Keratinocyte (primary cell): ENCODE measurements at regions not wholly inside any gene's neighbourhood (a gene's known extent, or its start where the extent isn't known, plus 50 kb on each side); places are given as distances from the start of the nearest gene placed in this dataset.

Source experiments
- DNase-seq: peaks from one replicate; pipeline ENCODE4 v3.0.0-alpha.2; 2011; ENCODE audit warnings: low read depth, missing footprints, low spot score
- FAIRE-seq: peaks from 2 replicates; lab custom pipeline; 2011; peaks lifted over from hg19 to GRCh38; lab: Jason Lieb, UNC
- H2AFZ ChIP-seq: 2 replicates; pipeline ENCODE4 v1.6.0; 2012; ENCODE audit warnings: low read length, control low read depth, inconsistent platforms; ENCODE audit not compliant: control insufficient read depth
- H3K27ac ChIP-seq: 2 replicates; pipeline ENCODE4 v1.5.1; 2011; ENCODE audit warnings: low read length; ENCODE audit not compliant: control insufficient read depth, insufficient read depth
- H3K27me3 ChIP-seq: 3 replicates; pipeline ENCODE4 v1.6.0; 2011; ENCODE audit warnings: low read length; ENCODE audit not compliant: control insufficient read depth, insufficient read depth; ENCODE audit errors: extremely low read depth
- H3K36me3 ChIP-seq, 2 experiments: 2 replicates in 1 of 2; 3 replicates in 1 of 2; pipeline ENCODE4 v1.5.1; 2011; ENCODE audit warnings: low read length in 2 of 2, mild to moderate bottlenecking in 1 of 2; ENCODE audit not compliant: control insufficient read depth in 2 of 2, insufficient read depth in 2 of 2; ENCODE audit errors: extremely low read depth in 1 of 2
- H3K4me1 ChIP-seq: 3 replicates; pipeline ENCODE4 v1.5.1; 2011; ENCODE audit warnings: low read length; ENCODE audit not compliant: control insufficient read depth, insufficient read depth; ENCODE audit errors: extremely low read depth
- H3K4me2 ChIP-seq: 3 replicates; pipeline ENCODE4 v1.6.0; 2011; ENCODE audit warnings: low read depth, low read length; ENCODE audit not compliant: control insufficient read depth, insufficient read depth; ENCODE audit errors: extremely low read depth
- H3K4me3 ChIP-seq, 3 experiments: fragments of 200-600 bp in 1 of 3; sonication (generic) in 1 of 3; 2 replicates in 2 of 3; 3 replicates in 1 of 3; pipeline ENCODE4 v1.5.1; 2011 to 2016; ENCODE audit warnings: low read length in 3 of 3, mild to moderate bottlenecking in 3 of 3, control low read depth in 2 of 3, inconsistent platforms in 1 of 3, low read depth in 1 of 3, mixed read lengths in 1 of 3, mixed run types in 1 of 3, moderate library complexity in 1 of 3; ENCODE audit not compliant: control insufficient read depth in 2 of 3, insufficient read depth in 2 of 3; ENCODE audit errors: extremely low read depth in 1 of 3
- H3K79me2 ChIP-seq: 2 replicates; pipeline ENCODE4 v1.6.0; 2012; ENCODE audit warnings: low read length; ENCODE audit not compliant: control insufficient read depth, insufficient read depth
- H3K9ac ChIP-seq: 3 replicates; pipeline ENCODE4 v1.6.0; 2011; ENCODE audit warnings: low read length; ENCODE audit not compliant: control insufficient read depth, insufficient read depth; ENCODE audit errors: extremely low read depth
- H3K9me1 ChIP-seq: 3 replicates; pipeline ENCODE4 v1.6.0; 2011; ENCODE audit warnings: low read length; ENCODE audit not compliant: control insufficient read depth, insufficient read depth; ENCODE audit errors: extremely low read depth
- H3K9me3 ChIP-seq: 2 replicates; pipeline ENCODE4 v1.5.1; 2012; ENCODE audit warnings: low read depth, low read length; ENCODE audit not compliant: control insufficient read depth
- H4K20me1 ChIP-seq: 3 replicates; pipeline ENCODE4 v1.6.0; 2011; ENCODE audit warnings: low read length; ENCODE audit not compliant: control insufficient read depth, insufficient read depth; ENCODE audit errors: extremely low read depth
- CTCF ChIP-seq, 3 experiments: IDR thresholded peaks in 1 of 3; conservative IDR thresholded peaks in 1 of 3; optimal IDR thresholded peaks in 1 of 3; 2 replicates in 2 of 3; 3 replicates in 1 of 3; pipeline versions ENCODE3 to v1.5.1; 2011; ENCODE audit warnings: low read length in 3 of 3, mild to moderate bottlenecking in 3 of 3, moderate library complexity in 2 of 3, control low read depth in 1 of 3, inconsistent platforms in 1 of 3; ENCODE audit not compliant: insufficient read depth in 2 of 3; ENCODE audit errors: extremely low read depth in 1 of 3
- EZH2 ChIP-seq: IDR thresholded peaks from one replicate; pipeline ENCODE4 v1.6.1; 2012; ENCODE audit warnings: inconsistent platforms, mild to moderate bottlenecking, low read length, moderate library complexity
- dilution Hi-C: fragments of 300-500 bp; cut with MboI; formaldehyde crosslinking; loops from one replicate; pipeline ENCODE4 v1.7.0; 2020; ENCODE audit warnings: low sequenced_read_pairs; ENCODE audit not compliant: extremely low pct_ligation_motif_present

GRCh38 chr7:123275036-123275753, 75.4 kb upstream of the SLC13A1 start:
- Histone ChIP-seq H3K4me3 (no peak overlapping the region), H3K27ac (no peak overlapping the region), H3K9ac (no peak overlapping the region), H3K36me3 (no peaks in the 10 kb centered on the region), H3K9me3 (no peaks in the 10 kb centered on the region), H3K79me2 (no peaks in the 10 kb centered on the region), H3K4me2 (no peak overlapping the region), H3K4me1 (no peaks in the 10 kb centered on the region), H2AFZ (no peak overlapping the region), H3K27me3 (no peaks in the 10 kb centered on the region), H4K20me1 (no peaks in the 10 kb centered on the region), H3K9me1 (no peaks in the 10 kb centered on the region)
- dilution Hi-C loops = no loop called here
- no peak for FAIRE-seq
- TF ChIP-seq EZH2 (no peak), CTCF (optimal IDR thresholded peaks at IDR 0.05 in 1 of 3, IDR thresholded peaks at IDR 0.05 in 1 of 3, conservative IDR thresholded peaks at IDR 0.05 in 1 of 3; ENCODE audit: extremely low read depth in 1 of 3, insufficient read depth in 2 of 3, low read length in 3 of 3) (no peak)
- DNase-seq = no peak

- DNase-seq = no peak
- no peak for TF ChIP-seq CTCF (optimal IDR thresholded peaks at IDR 0.05 in 1 of 3, IDR thresholded peaks at IDR 0.05 in 1 of 3, conservative IDR thresholded peaks at IDR 0.05 in 1 of 3; ENCODE audit: extremely low read depth in 1 of 3, insufficient read depth in 2 of 3, low read length in 3 of 3)
- no peak for TF ChIP-seq EZH2
- dilution Hi-C loops = no loop called here
- H3K27ac ChIP-seq = no peak overlapping the region
- H3K4me2 ChIP-seq = no peak overlapping the region
- H3K9me3 ChIP-seq = no peaks in the 10 kb centered on the region
- no peaks in the 10 kb centered on the region for H3K36me3 ChIP-seq
- no peaks in the 10 kb centered on the region for H3K4me1 ChIP-seq
- no peak overlapping the region for H3K9ac ChIP-seq
- no peaks in the 10 kb centered on the region for H3K9me1 ChIP-seq
- H3K4me3 ChIP-seq = no peak overlapping the region
- H2AFZ ChIP-seq = no peak overlapping the region
- no peaks in the 10 kb centered on the region for H3K27me3 ChIP-seq
- no peaks in the 10 kb centered on the region for H4K20me1 ChIP-seq
- H3K79me2 ChIP-seq = no peaks in the 10 kb centered on the region
- no peak for FAIRE-seq
These were observed 73.4 kb upstream of the SLC13A1 start for GRCh38 chr7:123273185-123273584.
